Non-pigmented ciliary epithelial cell (primary cell): ENCODE measurements at regions not wholly inside any gene's neighbourhood (a gene's known extent, or its start where the extent isn't known, plus 50 kb on each side); places are given as distances from the start of the nearest gene placed in this dataset.
A peak's percentile ranks its signal among the peaks of the same experiment; 100 is the strongest.

Experiments
- DNase-seq: peaks from one replicate; pipeline ENCODE4 v3.0.0-alpha.2; 2010; ENCODE audit warnings: low read depth

DNA sequence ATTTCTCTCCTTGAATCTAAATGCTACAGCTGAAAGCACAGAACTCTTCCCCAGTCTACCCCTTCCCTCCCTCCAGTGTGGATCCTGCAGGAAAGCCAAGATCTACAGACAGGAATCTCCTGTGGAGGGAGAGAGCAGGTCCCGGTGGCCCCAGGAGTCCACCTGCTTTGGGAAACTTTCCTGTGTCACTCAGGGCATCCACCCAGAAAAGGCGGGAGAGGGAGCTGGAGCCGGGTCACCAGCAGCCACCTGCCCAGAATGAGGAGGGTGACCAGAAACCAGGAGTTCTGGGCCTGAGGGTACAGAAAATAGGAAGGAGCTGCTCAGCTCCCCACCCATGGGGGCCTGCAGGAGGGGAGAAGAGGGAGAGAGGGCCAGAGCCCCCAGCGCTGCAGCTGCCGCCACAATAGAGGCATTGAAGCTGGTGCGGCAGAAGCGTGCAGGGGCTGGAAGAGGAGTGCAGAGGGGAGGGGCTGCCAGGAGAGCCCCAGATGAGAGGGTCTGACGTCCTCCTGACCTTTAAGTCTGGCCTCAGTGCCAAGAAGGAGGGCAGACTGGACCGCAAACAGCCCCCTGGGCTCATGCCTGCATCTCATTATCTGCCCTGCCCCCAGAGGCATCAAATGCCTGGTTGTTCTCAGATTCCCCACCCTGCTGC is 56.3 kb upstream of the TMEM72 start:
- no peak for DNase-seq

DNA sequence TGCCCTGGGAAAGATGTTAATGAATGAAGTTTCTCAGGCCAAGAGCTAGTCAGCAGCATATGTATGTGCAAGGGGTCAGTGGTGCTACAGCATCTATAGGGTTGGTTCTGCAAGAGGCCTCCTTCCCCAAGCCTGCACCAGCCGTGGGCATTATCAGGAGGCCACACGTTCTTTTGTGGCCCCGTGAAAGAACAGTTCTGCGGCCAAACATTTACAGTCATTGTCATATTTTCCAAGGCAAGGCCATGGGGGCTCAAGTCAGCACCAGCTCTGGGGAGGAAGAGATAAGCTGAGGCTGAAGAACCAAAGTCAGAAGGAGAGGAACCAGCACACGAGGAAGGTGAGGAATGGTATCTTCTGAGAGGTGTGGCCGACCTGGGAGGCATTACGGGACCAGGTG is 54.4 kb upstream of the TMEM72 start:
- DNase-seq = no peak

DNA sequence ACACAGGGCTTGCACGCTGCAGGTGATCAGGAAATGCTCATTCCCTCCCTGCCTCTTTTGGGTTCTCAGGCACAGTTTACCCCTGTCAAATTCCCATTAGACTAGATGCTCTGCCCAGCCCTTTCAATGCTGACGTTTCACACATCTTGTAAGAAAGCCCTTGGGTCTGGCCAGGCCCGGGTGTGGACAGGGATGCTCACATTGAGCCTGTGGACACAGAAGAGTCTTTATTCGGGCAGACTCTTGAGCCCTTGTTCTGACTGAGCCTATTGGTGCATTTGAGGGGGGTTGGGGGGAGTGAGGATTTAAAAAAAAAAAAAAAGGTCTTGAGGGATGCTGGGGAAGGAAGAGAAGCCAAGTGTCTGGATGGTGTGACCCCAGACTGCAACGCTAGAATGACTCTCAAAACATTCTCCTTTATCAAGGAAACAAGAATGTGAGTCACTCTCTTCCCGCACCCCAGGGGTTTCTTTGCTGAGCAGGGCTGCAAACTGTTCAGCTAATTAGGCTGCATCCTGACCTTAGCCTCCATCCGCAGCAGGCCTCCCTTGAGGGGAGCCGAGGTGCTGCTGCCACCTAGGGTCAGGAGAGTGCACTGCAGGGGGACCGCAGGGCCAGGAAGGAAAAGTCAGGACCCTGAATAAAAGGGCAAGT is 53.6 kb upstream of the TMEM72 start:
- peak; percentile 52 for DNase-seq

DNA sequence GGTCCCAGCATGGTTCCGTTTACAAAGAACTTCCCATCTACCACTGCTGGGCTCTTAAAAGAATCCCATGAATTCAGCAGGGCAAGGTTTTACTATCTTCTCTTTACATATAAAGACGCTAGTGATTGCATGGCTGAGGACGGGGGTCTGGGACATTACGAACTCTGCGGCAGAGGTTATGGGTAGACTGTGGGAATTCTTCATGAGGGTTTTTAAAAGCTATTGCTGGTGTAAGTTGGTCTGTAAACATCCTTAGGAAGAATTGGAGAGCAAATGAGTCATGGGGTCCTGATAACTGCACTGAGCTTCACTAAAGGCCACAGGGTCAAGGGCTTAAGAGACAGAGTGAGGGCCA is 53.1 kb upstream of the TMEM72 start:
- DNase-seq = no peak

DNA sequence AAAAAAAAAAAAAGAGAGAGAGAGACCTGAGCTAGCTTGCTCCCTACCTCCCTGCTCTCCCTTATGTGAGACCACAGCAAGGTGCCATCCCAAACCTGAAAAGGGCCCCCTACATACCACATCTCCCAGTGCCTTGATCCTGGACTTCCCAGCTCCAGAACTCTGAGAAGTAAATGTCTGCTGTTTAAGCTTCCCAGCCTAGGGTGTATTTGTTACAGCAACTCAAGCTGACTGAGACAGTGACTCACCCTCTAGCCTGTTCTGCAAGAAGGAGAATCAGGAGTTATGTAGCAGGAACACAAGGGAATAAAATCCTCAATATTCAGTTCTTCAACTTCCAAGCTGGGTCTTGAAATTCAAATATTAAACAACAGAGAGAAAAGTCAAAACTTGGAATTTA is 52.1 kb upstream of the TMEM72 start:
- DNase-seq = no peak

DNA sequence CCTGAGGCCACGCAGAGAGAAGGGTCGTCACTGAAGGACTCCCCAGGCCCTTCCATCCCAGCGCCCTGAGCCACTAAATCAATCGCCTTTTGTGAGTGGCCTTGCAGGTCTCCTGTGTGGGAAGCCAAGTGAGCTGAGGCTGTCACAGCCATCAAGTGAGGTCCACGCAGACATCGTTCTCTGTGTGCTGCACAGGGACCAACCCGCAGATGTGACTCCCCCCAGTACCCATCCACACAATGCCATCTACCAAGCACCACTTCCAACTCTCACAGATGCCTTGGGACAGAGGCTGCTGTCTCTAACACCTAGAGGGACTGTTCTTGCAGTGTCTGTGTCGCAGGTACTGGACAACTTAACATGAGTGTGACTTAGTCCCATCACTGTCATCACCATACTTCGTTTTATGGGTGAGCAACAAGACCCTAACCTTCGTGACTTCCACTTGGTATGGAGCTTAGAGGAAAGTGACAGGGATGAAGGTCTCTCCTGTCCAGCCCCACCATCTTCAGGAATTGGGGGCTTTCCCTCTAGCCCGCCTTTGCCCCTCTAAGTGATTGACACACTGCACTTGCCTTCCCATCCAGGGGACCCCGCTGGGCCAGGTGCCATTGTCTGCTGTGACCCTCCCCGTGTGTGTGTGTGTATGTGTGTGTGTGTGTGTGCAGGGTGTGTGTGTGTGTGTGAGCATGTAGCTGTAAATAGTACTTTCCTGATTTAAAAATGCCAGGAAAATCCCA is 51.4 kb upstream of the TMEM72 start:
- no peak for DNase-seq

DNA sequence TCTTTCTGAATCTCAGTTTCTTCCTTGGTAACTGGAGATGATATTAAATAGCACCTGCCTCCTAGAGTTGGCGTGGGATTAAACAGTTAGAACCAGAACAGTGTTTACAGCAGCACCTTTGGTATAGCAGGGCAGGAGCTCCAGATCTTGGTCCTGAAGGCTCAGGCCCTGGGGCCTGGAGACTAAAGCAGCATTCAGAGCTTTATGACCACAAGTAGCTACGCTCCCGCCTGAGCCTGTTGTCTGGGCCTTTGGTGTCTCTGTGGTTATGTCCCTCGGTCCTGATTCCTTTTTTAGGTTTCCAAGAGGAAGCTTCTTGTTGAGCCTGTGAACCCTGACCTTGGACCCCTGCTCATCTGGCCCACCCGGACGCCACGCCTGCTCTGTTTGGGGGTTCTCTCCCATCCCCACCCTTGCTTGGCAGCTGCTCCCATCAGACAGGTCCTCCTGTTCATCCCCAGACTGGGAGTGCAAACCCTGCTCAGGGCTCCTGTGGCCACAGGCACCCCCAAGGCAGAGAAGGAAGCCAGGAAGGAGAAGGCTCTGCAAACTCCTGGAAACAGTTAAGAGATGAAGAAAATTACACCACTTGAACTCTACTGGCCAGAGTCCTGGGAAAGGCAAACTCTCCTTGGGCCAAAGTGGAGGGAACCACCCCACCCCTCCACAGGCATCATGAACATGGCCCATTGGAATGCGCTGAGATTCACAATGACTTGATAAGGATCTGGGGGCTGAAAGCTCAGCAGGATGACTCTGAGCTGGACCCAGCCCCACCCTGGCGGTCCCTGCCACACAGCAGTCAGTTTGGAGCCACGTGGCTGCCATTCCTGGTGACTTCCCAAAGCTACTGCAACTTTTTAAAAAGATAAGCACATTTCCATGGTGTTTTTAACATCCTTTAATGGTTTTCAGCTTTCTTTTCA is 50.1 kb upstream of the TMEM72 start:
- peak; percentile 65 for DNase-seq
